ENCODE measurements at regions not wholly inside any gene's neighbourhood (a gene's known extent, or its start where the extent isn't known, plus 50 kb on each side); places are given as distances from the start of the nearest gene placed in this dataset.
"Not testable (repeated sequence)": the region's sequence is repeated elsewhere in the genome, so short reads cannot be mapped to it uniquely, and the experiment has no call there.

DNA sequence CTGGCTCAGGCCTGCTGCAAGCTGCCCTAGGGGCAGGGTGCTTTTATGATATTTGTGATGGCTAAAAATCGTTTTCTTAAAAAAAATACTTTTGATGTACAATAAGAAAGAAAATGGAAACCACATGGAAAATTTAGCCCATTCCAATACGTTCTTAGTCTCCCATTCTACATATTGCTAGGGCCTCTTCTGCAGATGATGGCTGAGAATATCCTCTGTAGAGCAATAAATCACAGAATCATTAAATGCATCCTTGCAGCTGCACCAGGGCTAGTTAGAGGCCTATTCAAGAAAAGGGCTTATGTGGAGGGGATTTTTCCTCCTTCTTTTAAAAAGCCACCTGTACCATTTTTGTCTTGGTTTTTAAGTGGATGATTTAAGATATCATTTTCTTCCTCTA, 97.6 kb upstream of the C1GALT1C1 start:
- intact Hi-C loops (cut with DNase I, micrococcal nuclease) = no loop called here
- ATAC-seq (no peak), DNase-seq (no peak)

- DNase-seq = no peak
- ATAC-seq = no peak
- intact Hi-C loops (cut with DNase I, micrococcal nuclease) = no loop called here
Measured at GRCh38 chrX:120726294-120726693, 96.4 kb upstream of the C1GALT1C1 start.

DNA sequence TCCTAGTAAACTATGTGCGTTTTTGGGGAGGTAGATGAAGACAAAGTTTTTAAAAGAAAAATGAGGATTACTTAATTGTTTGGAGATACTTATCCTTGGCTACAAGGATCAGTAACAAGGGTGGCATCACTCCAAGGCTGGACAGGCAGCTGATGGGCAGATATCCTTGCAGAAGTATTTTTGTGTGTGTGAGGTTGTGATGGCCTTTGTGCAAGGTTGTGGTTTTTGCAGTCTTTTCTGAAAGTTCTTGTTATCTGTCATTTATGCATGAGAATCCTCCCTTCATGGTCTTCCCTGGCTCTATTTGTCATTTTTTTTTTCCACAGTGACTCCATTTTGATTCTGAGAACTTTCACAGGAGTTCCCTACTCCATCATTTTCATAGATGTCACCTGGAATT, 96.0 kb upstream of the C1GALT1C1 start:
- no peak for ATAC-seq
- no peak for DNase-seq
- intact Hi-C loops (cut with DNase I, micrococcal nuclease) = no loop called here

DNA sequence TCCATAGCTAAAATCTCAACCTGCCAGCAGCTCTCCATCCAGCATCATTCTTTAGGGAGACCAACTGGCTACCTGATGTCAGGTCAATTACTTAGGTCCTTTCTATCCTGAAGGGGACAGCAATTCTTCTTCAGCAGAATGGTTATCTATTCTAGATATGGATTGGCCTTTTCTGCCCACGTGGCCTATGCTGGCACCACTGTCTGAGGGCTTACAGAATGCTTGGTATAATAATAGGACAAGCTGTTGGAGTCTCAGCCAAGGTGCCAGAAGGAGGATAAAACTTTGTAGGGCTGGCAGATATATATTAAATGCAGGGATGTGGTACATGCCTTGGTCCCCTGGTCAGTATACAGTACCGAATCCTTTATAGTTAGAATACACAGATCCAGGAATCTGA, 89.8 kb upstream of the C1GALT1C1 start:
- ATAC-seq = no peak
- intact Hi-C loops (cut with DNase I, micrococcal nuclease) = no loop called here
- DNase-seq = no peak

DNA sequence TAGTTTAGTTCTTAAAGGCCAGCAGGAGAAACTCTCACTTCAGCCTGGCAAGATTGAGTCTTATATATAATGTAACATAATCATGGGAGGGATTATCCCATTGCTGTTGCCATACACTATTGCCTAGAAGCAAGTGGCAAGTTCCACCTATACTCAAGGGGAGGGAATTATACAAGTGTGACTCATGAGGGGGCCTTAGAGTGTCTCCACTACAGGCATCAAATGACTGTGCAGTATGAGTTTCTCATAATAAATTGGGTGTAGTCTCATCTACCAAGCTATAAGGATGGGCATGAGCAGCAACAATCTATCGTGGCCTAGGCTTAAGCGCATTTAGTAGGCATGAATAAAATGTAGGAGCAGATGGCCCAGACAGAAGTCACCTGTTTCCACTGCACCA, 89.1 kb upstream of the C1GALT1C1 start:
- DNase-seq = no peak
- intact Hi-C loops (cut with DNase I, micrococcal nuclease) = no loop called here

DNA sequence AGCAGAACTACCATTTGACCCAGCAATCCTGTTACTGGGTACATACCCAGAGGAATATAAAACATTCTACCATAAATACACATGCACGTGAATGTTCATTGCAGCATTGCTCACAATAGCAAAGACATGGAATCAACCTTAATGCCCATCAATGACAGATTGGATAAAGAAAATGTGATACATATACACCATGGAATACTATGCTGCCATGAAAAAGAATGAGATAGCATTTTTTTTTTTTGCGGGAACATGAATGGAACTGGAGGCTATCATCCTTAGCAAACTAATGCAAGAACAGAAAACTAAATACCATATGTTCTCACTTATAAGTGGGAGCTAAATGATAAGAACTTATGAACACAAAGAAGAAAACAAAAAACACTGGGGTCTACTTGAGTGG, 72.5 kb upstream of the C1GALT1C1 start:
- ATAC-seq; DNase-seq; intact Hi-C loops (cut with DNase I, micrococcal nuclease): not testable (repeated sequence)

More for the DNA sequence above, 89.1 kb upstream of the C1GALT1C1 start:
- no peak for ATAC-seq

- DNase-seq (no peak), ATAC-seq (no peak)
- intact Hi-C loops (cut with DNase I, micrococcal nuclease) = no loop called here
Measured at GRCh38 chrX:120697053-120697452, 67.2 kb upstream of the C1GALT1C1 start.

GRCh38 chrX:120692319-120692718, 62.5 kb upstream of the C1GALT1C1 start:
- no peak for ATAC-seq
- no peak for DNase-seq
- intact Hi-C loops (cut with DNase I, micrococcal nuclease) = no loop called here

DNA sequence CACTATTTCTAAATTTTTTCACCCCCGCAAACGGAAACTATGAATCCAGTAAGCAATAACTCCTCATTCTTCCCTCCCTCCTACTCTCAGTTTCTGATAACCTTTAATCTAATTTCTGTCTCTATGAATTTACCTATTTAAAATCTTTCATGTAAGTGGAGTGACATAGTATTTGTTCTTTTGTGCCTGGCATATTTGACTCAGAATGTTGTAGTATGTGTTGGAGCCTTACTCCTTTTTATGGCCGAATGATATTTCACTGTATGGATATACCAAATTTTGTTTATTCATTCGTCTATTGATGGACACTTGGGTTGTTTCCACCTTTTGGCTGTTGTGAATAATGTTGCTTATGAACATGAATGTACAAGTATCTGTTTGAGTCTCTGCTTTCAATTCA, 61.1 kb upstream of the C1GALT1C1 start:
- DNase-seq (no peak), ATAC-seq (no peak)
- intact Hi-C loops (cut with DNase I, micrococcal nuclease) = no loop called here

DNA sequence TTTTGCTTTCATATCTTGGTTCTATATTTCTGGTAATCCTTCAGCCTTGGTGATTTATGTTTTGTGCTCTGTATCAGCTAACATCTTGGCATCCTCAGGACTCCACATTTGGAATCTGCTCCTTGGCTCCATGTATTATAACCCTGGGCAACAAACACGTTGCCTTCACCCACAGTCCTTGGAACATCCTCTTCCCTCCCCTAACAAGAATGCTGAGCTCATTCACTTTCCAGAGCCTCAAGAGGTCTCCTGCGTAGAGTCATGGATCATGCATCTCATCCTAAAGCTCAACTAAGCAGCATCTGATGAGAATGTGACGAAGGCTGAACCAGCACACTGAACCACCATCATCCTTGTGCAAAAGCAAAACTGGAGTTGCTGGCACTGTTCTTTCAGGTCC, 60.5 kb upstream of the C1GALT1C1 start:
- DNase-seq (no peak), ATAC-seq (no peak)
- intact Hi-C loops (cut with DNase I, micrococcal nuclease) = no loop called here

DNA sequence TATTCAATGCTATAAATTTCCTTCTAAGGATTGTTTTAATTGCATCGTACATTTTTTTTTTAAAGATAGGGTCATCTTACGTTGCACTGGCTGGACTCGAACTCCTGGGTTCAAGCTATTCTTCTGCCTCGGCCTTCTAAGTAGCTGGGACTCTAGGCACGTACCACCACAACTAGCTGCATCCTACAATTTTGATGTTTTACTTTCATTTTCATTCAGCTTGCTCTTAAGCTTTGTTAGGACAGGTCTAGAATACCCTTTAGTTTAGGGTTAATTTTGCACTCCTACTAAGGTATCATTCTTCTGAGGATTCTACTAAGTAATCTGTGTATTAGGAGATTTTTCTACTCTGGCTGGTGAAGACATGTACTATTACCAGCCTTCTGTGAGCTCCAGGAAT, 50.2 kb upstream of the C1GALT1C1 start:
- DNase-seq (no peak), ATAC-seq (no peak)
- intact Hi-C loops (cut with DNase I, micrococcal nuclease) = no loop called here

Measured in left colon (tissue), 2 donors.